ENCODE measurements at regions not wholly inside any gene's neighbourhood (a gene's known extent, or its start where the extent isn't known, plus 50 kb on each side); places are given as distances from the start of the nearest gene placed in this dataset.
"Not testable (repeated sequence)": the region's sequence is repeated elsewhere in the genome, so short reads cannot be mapped to it uniquely, and the experiment has no call there.

GRCh38 chr13:84579901-84580300 is 697.6 kb upstream of the SLITRK1 start:
- not testable (repeated sequence) for H3K27me3 ChIP-seq (ENCODE audit: control insufficient read depth in 1 of 2, insufficient read depth in 2 of 2, low read length in 2 of 2); H3K27ac ChIP-seq (ENCODE audit: low read depth, low read length); H3K9ac ChIP-seq (ENCODE audit: low read depth in 1 of 2, low read length in 2 of 2); H3K4me3 ChIP-seq (ENCODE audit: low read depth in 1 of 2, low read length in 2 of 2); H3K36me3 ChIP-seq (ENCODE audit: control insufficient read depth in 1 of 2, insufficient read depth in 2 of 2, low read length in 2 of 2); H3K9me3 ChIP-seq (ENCODE audit: control insufficient read depth in 1 of 2, low read length in 2 of 2); H3K4me1 ChIP-seq (ENCODE audit: control insufficient read depth in 1 of 2, insufficient read depth in 2 of 2, low read length in 2 of 2)

DNA sequence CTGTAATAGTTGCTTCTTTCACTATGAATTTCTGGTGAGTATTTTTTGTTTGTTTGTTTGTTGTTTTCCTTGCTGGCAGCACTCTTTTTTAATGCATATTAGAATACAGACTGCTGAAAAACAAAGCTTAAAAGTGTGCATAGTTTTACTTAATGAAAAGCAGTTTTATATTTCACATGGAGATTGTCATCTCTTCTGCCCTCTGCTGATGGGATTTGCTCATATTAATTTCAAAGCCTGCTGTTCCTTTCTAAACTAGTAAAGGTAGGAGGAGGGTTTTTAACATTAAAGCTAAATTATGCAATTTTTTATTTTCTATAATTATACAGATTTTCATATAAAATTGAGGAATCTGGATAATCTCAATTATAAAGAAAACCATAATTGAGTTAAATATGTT is 692.6 kb upstream of the SLITRK1 start:
- Histone ChIP-seq H3K4me3 (ENCODE audit: low read depth in 1 of 2, low read length in 2 of 2) (no peak overlapping the region), H3K27ac (ENCODE audit: low read depth, low read length) (no peak overlapping the region), H3K9ac (ENCODE audit: low read depth in 1 of 2, low read length in 2 of 2) (no peak overlapping the region), H3K9me3 (ENCODE audit: control insufficient read depth in 1 of 2, low read length in 2 of 2) (no peaks in the 10 kb centered on the region), H3K27me3 (ENCODE audit: control insufficient read depth in 1 of 2, insufficient read depth in 2 of 2, low read length in 2 of 2) (no peaks in the 10 kb centered on the region), H3K36me3 (ENCODE audit: control insufficient read depth in 1 of 2, insufficient read depth in 2 of 2, low read length in 2 of 2) (no peaks in the 10 kb centered on the region), H3K4me1 (ENCODE audit: control insufficient read depth in 1 of 2, insufficient read depth in 2 of 2, low read length in 2 of 2) (no peaks in the 10 kb centered on the region)

GRCh38 chr13:84571264-84571663 is 689.0 kb upstream of the SLITRK1 start:
- no peak overlapping the region for H3K4me3 ChIP-seq (ENCODE audit: low read depth in 1 of 2, low read length in 2 of 2)
- H3K4me1 ChIP-seq (ENCODE audit: control insufficient read depth in 1 of 2, insufficient read depth in 2 of 2, low read length in 2 of 2) = no peaks in the 10 kb centered on the region
- no peaks in the 10 kb centered on the region for H3K36me3 ChIP-seq (ENCODE audit: control insufficient read depth in 1 of 2, insufficient read depth in 2 of 2, low read length in 2 of 2)
- H3K27me3 ChIP-seq (ENCODE audit: control insufficient read depth in 1 of 2, insufficient read depth in 2 of 2, low read length in 2 of 2) = no peaks in the 10 kb centered on the region
- H3K9me3 ChIP-seq (ENCODE audit: control insufficient read depth in 1 of 2, low read length in 2 of 2) = no peaks in the 10 kb centered on the region
- H3K27ac ChIP-seq (ENCODE audit: low read depth, low read length) = no peak overlapping the region
- no peak overlapping the region for H3K9ac ChIP-seq (ENCODE audit: low read depth in 1 of 2, low read length in 2 of 2)

- Histone ChIP-seq H3K27ac (ENCODE audit: low read depth, low read length) (no peak overlapping the region), H3K4me1 (ENCODE audit: control insufficient read depth in 1 of 2, insufficient read depth in 2 of 2, low read length in 2 of 2) (no peaks in the 10 kb centered on the region), H3K27me3 (ENCODE audit: control insufficient read depth in 1 of 2, insufficient read depth in 2 of 2, low read length in 2 of 2) (no peaks in the 10 kb centered on the region), H3K36me3 (ENCODE audit: control insufficient read depth in 1 of 2, insufficient read depth in 2 of 2, low read length in 2 of 2) (no peaks in the 10 kb centered on the region), H3K9ac (ENCODE audit: low read depth in 1 of 2, low read length in 2 of 2) (no peak overlapping the region), H3K9me3 (ENCODE audit: control insufficient read depth in 1 of 2, low read length in 2 of 2) (no peaks in the 10 kb centered on the region), H3K4me3 (ENCODE audit: low read depth in 1 of 2, low read length in 2 of 2) (no peak overlapping the region)
Observed at GRCh38 chr13:84570831-84571230, 688.6 kb upstream of the SLITRK1 start.

GRCh38 chr13:84569366-84569765 is 687.1 kb upstream of the SLITRK1 start:
- no peaks in the 10 kb centered on the region for H3K27me3 ChIP-seq (ENCODE audit: control insufficient read depth in 1 of 2, insufficient read depth in 2 of 2, low read length in 2 of 2)
- no peaks in the 10 kb centered on the region for H3K4me1 ChIP-seq (ENCODE audit: control insufficient read depth in 1 of 2, insufficient read depth in 2 of 2, low read length in 2 of 2)
- no peaks in the 10 kb centered on the region for H3K36me3 ChIP-seq (ENCODE audit: control insufficient read depth in 1 of 2, insufficient read depth in 2 of 2, low read length in 2 of 2)
- no peak overlapping the region for H3K27ac ChIP-seq (ENCODE audit: low read depth, low read length)
- no peak overlapping the region for H3K4me3 ChIP-seq (ENCODE audit: low read depth in 1 of 2, low read length in 2 of 2)
- H3K9me3 ChIP-seq (ENCODE audit: control insufficient read depth in 1 of 2, low read length in 2 of 2) = no peaks in the 10 kb centered on the region
- no peak overlapping the region for H3K9ac ChIP-seq (ENCODE audit: low read depth in 1 of 2, low read length in 2 of 2)

DNA sequence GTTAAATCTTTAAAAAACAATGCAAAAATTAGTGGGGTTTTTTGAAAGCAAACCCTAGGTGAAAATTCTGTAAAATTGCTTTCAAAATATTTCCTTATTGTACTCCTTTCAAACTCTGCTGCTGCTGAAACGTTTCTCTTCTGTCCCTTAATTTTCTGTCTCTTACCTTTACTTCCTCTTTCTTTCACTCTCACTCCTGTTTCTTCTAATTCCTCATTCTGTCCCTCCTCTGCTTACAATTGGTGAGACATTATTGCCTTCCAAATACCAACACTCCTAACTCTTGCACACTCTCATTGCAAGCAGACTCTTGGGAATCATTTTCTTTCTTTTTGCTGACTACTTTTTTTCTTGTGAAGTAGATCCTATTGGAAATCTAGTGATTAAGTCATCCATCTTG is 685.6 kb upstream of the SLITRK1 start:
- H3K9ac ChIP-seq (ENCODE audit: low read depth in 1 of 2, low read length in 2 of 2) = no peak overlapping the region
- no peak overlapping the region for H3K27ac ChIP-seq (ENCODE audit: low read depth, low read length)
- no peaks in the 10 kb centered on the region for H3K9me3 ChIP-seq (ENCODE audit: control insufficient read depth in 1 of 2, low read length in 2 of 2)
- H3K4me3 ChIP-seq (ENCODE audit: low read depth in 1 of 2, low read length in 2 of 2) = no peak overlapping the region
- H3K4me1 ChIP-seq (ENCODE audit: control insufficient read depth in 1 of 2, insufficient read depth in 2 of 2, low read length in 2 of 2) = no peaks in the 10 kb centered on the region
- H3K27me3 ChIP-seq (ENCODE audit: control insufficient read depth in 1 of 2, insufficient read depth in 2 of 2, low read length in 2 of 2) = no peaks in the 10 kb centered on the region
- H3K36me3 ChIP-seq (ENCODE audit: control insufficient read depth in 1 of 2, insufficient read depth in 2 of 2, low read length in 2 of 2) = no peaks in the 10 kb centered on the region

DNA sequence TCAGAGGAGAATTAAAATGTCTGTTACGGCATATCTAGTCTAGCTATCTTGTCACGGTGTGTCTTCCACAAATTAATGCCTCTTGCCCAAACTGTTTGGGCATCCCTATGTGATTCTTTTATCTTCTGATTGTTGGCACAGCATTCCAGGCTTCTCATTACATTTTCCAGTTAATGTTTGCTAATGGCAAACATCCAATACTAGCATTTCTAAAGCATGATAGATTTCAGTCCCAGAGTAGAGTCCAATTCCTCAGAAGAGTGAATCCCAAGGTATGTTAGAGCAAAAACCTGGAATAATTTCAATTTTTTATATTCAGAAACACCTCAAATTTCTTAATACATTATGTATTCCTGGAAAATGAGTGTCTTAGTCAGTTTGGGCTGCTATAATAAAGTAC is 684.5 kb upstream of the SLITRK1 start:
- no peaks in the 10 kb centered on the region for H3K9me3 ChIP-seq (ENCODE audit: control insufficient read depth in 1 of 2, low read length in 2 of 2)
- H3K4me1 ChIP-seq (ENCODE audit: control insufficient read depth in 1 of 2, insufficient read depth in 2 of 2, low read length in 2 of 2) = no peaks in the 10 kb centered on the region
- no peak overlapping the region for H3K27ac ChIP-seq (ENCODE audit: low read depth, low read length)
- H3K4me3 ChIP-seq (ENCODE audit: low read depth in 1 of 2, low read length in 2 of 2) = no peak overlapping the region
- H3K27me3 ChIP-seq (ENCODE audit: control insufficient read depth in 1 of 2, insufficient read depth in 2 of 2, low read length in 2 of 2) = no peaks in the 10 kb centered on the region
- no peak overlapping the region for H3K9ac ChIP-seq (ENCODE audit: low read depth in 1 of 2, low read length in 2 of 2)
- H3K36me3 ChIP-seq (ENCODE audit: control insufficient read depth in 1 of 2, insufficient read depth in 2 of 2, low read length in 2 of 2) = no peaks in the 10 kb centered on the region

- no peaks in the 10 kb centered on the region for H3K9me3 ChIP-seq (ENCODE audit: control insufficient read depth in 1 of 2, low read length in 2 of 2)
- H3K4me3 ChIP-seq (ENCODE audit: low read depth in 1 of 2, low read length in 2 of 2) = no peak overlapping the region
- no peaks in the 10 kb centered on the region for H3K4me1 ChIP-seq (ENCODE audit: control insufficient read depth in 1 of 2, insufficient read depth in 2 of 2, low read length in 2 of 2)
- H3K9ac ChIP-seq (ENCODE audit: low read depth in 1 of 2, low read length in 2 of 2) = no peak overlapping the region
- H3K27me3 ChIP-seq (ENCODE audit: control insufficient read depth in 1 of 2, insufficient read depth in 2 of 2, low read length in 2 of 2) = no peaks in the 10 kb centered on the region
- no peak overlapping the region for H3K27ac ChIP-seq (ENCODE audit: low read depth, low read length)
- no peaks in the 10 kb centered on the region for H3K36me3 ChIP-seq (ENCODE audit: control insufficient read depth in 1 of 2, insufficient read depth in 2 of 2, low read length in 2 of 2)
Observed at GRCh38 chr13:84563611-84564010, 681.3 kb upstream of the SLITRK1 start.

DNA sequence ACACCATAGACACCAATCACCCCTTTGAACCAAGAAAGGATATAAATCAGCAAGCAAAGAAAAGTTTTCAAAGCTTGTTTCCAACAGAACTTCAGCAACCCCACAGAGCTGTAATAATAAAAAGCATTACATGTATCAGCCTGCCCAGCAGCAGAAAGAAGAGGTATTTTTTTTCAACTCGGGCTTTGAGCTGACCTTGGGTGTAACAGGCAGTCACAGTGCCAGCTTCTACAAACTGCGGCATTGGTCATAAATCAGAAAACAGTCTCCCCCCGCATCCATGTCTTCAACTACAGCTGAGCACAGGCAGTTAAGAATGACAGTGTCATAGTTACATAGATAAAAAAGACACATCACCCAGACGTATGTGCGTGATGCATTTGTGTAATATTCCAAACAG is 671.0 kb upstream of the SLITRK1 start:
- Histone ChIP-seq H3K9me3 (ENCODE audit: control insufficient read depth in 1 of 2, low read length in 2 of 2) (peaks cover 0 to 6% of the 10 kb centered on the region in 2 donors), H3K36me3 (ENCODE audit: control insufficient read depth in 1 of 2, insufficient read depth in 2 of 2, low read length in 2 of 2) (no peaks in the 10 kb centered on the region), H3K4me1 (ENCODE audit: control insufficient read depth in 1 of 2, insufficient read depth in 2 of 2, low read length in 2 of 2) (no peaks in the 10 kb centered on the region), H3K27ac (ENCODE audit: low read depth, low read length) (no peak overlapping the region), H3K4me3 (ENCODE audit: low read depth in 1 of 2, low read length in 2 of 2) (no peak overlapping the region), H3K9ac (ENCODE audit: low read depth in 1 of 2, low read length in 2 of 2) (no peak overlapping the region), H3K27me3 (ENCODE audit: control insufficient read depth in 1 of 2, insufficient read depth in 2 of 2, low read length in 2 of 2) (no peaks in the 10 kb centered on the region)

DNA sequence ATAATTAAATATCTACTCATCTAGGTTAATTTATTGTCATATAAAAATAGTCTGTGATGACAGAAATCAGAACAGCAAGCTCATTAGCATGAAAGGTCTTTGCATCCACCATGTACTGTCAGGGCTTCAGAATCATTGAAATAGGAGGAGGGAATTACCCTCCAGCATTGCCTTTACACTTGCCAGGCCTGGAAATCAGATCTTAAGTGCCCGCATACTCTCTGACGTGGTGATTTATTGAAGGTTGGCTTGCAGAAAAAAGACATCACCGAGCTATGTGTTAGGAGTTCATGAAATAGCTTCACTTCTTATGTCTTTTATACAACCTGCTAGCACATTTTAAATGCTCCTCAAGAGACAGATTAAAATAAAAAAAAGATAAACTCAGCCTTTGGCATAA is 661.7 kb upstream of the SLITRK1 start:
- H3K4me1 ChIP-seq (ENCODE audit: control insufficient read depth in 1 of 2, insufficient read depth in 2 of 2, low read length in 2 of 2) = no peaks in the 10 kb centered on the region
- H3K9ac ChIP-seq (ENCODE audit: low read depth in 1 of 2, low read length in 2 of 2) = no peak overlapping the region
- no peak overlapping the region for H3K27ac ChIP-seq (ENCODE audit: low read depth, low read length)
- H3K9me3 ChIP-seq (ENCODE audit: control insufficient read depth in 1 of 2, low read length in 2 of 2) = no peaks in the 10 kb centered on the region
- no peaks in the 10 kb centered on the region for H3K27me3 ChIP-seq (ENCODE audit: control insufficient read depth in 1 of 2, insufficient read depth in 2 of 2, low read length in 2 of 2)
- no peak overlapping the region for H3K4me3 ChIP-seq (ENCODE audit: low read depth in 1 of 2, low read length in 2 of 2)
- no peaks in the 10 kb centered on the region for H3K36me3 ChIP-seq (ENCODE audit: control insufficient read depth in 1 of 2, insufficient read depth in 2 of 2, low read length in 2 of 2)

- Histone ChIP-seq H3K9ac (ENCODE audit: low read depth in 1 of 2, low read length in 2 of 2) (no peak overlapping the region), H3K9me3 (ENCODE audit: control insufficient read depth in 1 of 2, low read length in 2 of 2) (no peaks in the 10 kb centered on the region), H3K27ac (ENCODE audit: low read depth, low read length) (no peak overlapping the region), H3K4me3 (ENCODE audit: low read depth in 1 of 2, low read length in 2 of 2) (no peak overlapping the region), H3K36me3 (ENCODE audit: control insufficient read depth in 1 of 2, insufficient read depth in 2 of 2, low read length in 2 of 2) (no peaks in the 10 kb centered on the region), H3K4me1 (ENCODE audit: control insufficient read depth in 1 of 2, insufficient read depth in 2 of 2, low read length in 2 of 2) (no peaks in the 10 kb centered on the region), H3K27me3 (ENCODE audit: control insufficient read depth in 1 of 2, insufficient read depth in 2 of 2, low read length in 2 of 2) (no peaks in the 10 kb centered on the region)
Observed at GRCh38 chr13:84542348-84542747, 660.1 kb upstream of the SLITRK1 start.

Data from duodenal mucosa (tissue), 2 donors.